ENCODE measurements at regions not wholly inside any gene's neighbourhood (a gene's known extent, or its start where the extent isn't known, plus 50 kb on each side); places are given as distances from the start of the nearest gene placed in this dataset.

DNA sequence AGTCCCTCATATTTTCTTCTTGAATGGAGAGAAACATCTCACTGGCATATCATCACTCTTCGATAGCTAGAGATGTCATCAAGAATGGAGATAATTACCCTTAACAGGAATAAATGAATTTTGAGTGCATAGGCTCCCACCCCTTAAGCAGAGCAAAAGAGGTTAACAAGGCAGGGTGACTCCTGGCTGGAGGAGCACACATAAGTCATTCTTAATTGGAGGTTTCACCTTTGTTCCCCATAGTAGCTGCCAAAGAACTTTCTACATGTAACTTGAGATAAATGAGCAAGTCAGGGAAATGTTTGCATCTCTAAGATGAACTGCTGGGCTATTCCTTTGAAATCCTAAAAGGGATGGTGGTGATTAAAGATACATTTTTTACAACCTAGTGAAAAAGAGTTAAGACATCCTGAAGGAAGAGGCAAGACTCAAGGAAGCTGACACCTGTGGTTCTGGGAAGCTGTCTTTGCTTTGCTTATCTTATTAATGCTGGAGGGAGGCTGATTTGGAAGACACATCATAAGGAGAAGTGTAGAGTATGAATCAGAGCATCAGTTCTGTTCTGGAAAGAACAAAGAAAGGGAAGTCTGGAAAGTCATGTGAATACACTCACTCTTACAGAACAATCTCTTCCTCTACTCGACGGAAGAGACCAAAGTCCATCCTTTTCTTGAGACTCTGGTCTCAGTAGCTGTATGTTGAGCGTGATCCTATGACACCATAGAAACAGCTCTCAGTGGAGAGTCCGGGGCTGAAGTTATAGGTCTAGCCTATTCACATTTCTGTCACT, 326.3 kb downstream of the OSTF1 start:
- no peak overlapping the region for H3K4me2 ChIP-seq
- H3K9me3 ChIP-seq (ENCODE audit: insufficient read depth, low read depth) = no peaks in the 10 kb centered on the region
- H3K27me3 ChIP-seq (ENCODE audit: insufficient read depth, low read depth) = no peaks in the 10 kb centered on the region
- no peak overlapping the region for H3K4me3 ChIP-seq
- H4K20me1 ChIP-seq (ENCODE audit: insufficient read depth) = no peaks in the 10 kb centered on the region
- no peak for TF ChIP-seq EZH2 (IDR thresholded peaks at IDR 0.05; ENCODE audit: low read depth)
- TF ChIP-seq, protein P1, sequence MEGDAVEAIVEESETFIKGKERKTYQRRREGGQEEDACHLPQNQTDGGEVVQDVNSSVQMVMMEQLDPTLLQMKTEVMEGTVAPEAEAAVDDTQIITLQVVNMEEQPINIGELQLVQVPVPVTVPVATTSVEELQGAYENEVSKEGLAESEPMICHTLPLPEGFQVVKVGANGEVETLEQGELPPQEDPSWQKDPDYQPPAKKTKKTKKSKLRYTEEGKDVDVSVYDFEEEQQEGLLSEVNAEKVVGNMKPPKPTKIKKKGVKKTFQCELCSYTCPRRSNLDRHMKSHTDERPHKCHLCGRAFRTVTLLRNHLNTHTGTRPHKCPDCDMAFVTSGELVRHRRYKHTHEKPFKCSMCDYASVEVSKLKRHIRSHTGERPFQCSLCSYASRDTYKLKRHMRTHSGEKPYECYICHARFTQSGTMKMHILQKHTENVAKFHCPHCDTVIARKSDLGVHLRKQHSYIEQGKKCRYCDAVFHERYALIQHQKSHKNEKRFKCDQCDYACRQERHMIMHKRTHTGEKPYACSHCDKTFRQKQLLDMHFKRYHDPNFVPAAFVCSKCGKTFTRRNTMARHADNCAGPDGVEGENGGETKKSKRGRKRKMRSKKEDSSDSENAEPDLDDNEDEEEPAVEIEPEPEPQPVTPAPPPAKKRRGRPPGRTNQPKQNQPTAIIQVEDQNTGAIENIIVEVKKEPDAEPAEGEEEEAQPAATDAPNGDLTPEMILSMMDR (conservative IDR thresholded peaks at IDR 0.05) = no peak
- ChIA-PET CTCF (no interaction called here), POLR2A (ENCODE audit: unreplicated experiment) (no interaction called here)
- no peaks in the 10 kb centered on the region for H3K4me1 ChIP-seq (replicated peaks; ENCODE audit: insufficient read depth)
- H2AFZ ChIP-seq = no peak overlapping the region
- no peaks in the 10 kb centered on the region for H3F3A ChIP-seq (ENCODE audit: insufficient read depth, low read depth)
- intact Hi-C loops (cut with micrococcal nuclease; ENCODE audit: unreplicated experiment) = no loop called here
- peaks cover 4% of the 10 kb centered on the region; the same call in 1 of the 2 replicates for H3K9me2 ChIP-seq (ENCODE audit: insufficient read depth)
- no peak for DNase-seq
- H3K79me2 ChIP-seq (ENCODE audit: low read depth) = no peaks in the 10 kb centered on the region
- no peak overlapping the region for H3K27ac ChIP-seq
- H3K36me3 ChIP-seq (ENCODE audit: low read depth) = no peaks in the 10 kb centered on the region
- BruUV-seq (replicated peaks) = no TSS peak

DNA sequence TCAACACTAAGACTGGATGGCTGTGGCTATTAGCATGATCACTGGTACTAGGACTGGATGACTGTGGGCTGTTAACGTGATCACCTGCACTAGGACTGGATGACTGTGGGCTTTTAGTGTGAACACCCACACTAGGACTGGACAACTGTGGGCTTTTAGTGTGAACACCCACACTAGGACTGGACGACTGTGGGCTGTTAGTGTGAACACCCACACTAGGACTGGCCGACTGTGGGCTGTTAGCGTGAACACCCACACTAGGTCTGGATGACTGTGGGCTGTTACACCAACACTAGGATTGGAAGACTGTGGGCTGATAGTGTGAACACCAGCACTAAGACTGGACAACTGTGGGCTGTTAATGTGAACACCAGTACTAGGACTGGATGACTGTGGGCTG, 329.2 kb downstream of the OSTF1 start:
- Histone ChIP-seq H4K20me1 (ENCODE audit: insufficient read depth) (no peaks in the 10 kb centered on the region), H3K27me3 (ENCODE audit: insufficient read depth, low read depth) (no peaks in the 10 kb centered on the region), H3K9me3 (ENCODE audit: insufficient read depth, low read depth) (no peaks in the 10 kb centered on the region), H3K27ac (no peak overlapping the region), H3K36me3 (ENCODE audit: low read depth) (no peaks in the 10 kb centered on the region), H3K4me2 (no peak overlapping the region), H3K4me1 (replicated peaks; ENCODE audit: insufficient read depth) (no peaks in the 10 kb centered on the region), H3K9me2 (ENCODE audit: insufficient read depth) (0 out of 2 replicates have a peak, but pooled peaks cover 1% of the 10 kb centered on the region), H2AFZ (no peak overlapping the region), H3F3A (ENCODE audit: insufficient read depth, low read depth) (no peaks in the 10 kb centered on the region), H3K4me3 (no peak overlapping the region), H3K79me2 (ENCODE audit: low read depth) (no peaks in the 10 kb centered on the region)
- POLR2A ChIA-PET (ENCODE audit: unreplicated experiment) = no interaction called here
- intact Hi-C loops (cut with micrococcal nuclease; ENCODE audit: unreplicated experiment) = no loop called here
- CTCF ChIA-PET = no interaction called here
- BruUV-seq (replicated peaks) = no TSS peak
- no peak for DNase-seq
- TF ChIP-seq, protein P1 (conservative IDR thresholded peaks at IDR 0.05) = no peak
- TF ChIP-seq EZH2 (IDR thresholded peaks at IDR 0.05; ENCODE audit: low read depth) = no peak

DNA sequence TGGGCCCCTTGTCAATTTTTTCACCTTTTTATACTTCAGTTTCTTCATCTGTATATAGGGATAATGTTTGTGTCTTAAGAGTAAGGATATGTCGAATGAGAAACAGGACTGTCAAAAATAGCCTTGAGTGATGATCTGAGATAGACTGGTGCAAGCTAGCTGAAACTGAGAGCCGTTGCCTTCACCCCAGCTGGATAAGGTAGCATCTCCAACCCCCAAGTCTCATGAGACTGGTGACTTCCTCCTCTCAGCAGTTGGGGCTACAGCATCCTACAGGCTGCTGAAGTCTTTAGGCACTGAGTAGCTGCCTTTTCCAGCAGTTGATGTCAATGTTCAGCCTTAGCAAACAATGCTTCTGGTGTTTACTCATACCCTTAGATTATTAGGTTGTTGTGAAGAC, 330.2 kb downstream of the OSTF1 start:
- H3K4me2 ChIP-seq = no peak overlapping the region
- ChIA-PET POLR2A (ENCODE audit: unreplicated experiment) (no interaction called here), CTCF (no interaction called here)
- H3F3A ChIP-seq (ENCODE audit: insufficient read depth, low read depth) = no peaks in the 10 kb centered on the region
- no peaks in the 10 kb centered on the region for H3K27me3 ChIP-seq (ENCODE audit: insufficient read depth, low read depth)
- no peak overlapping the region for H3K27ac ChIP-seq
- no peaks in the 10 kb centered on the region for H3K4me1 ChIP-seq (replicated peaks; ENCODE audit: insufficient read depth)
- no peaks in the 10 kb centered on the region for H3K36me3 ChIP-seq (ENCODE audit: low read depth)
- TF ChIP-seq, protein P1 (conservative IDR thresholded peaks at IDR 0.05) = no peak
- no peak for TF ChIP-seq EZH2 (IDR thresholded peaks at IDR 0.05; ENCODE audit: low read depth)
- no peaks in the 10 kb centered on the region for H3K79me2 ChIP-seq (ENCODE audit: low read depth)
- H3K9me3 ChIP-seq (ENCODE audit: insufficient read depth, low read depth) = no peaks in the 10 kb centered on the region
- H3K4me3 ChIP-seq = no peak overlapping the region
- BruUV-seq (replicated peaks) = no TSS peak
- H3K9me2 ChIP-seq (ENCODE audit: insufficient read depth) = no peaks in the 10 kb centered on the region
- H2AFZ ChIP-seq = no peak overlapping the region
- no peak for DNase-seq
- H4K20me1 ChIP-seq (ENCODE audit: insufficient read depth) = no peaks in the 10 kb centered on the region
- intact Hi-C loops (cut with micrococcal nuclease; ENCODE audit: unreplicated experiment) = no loop called here
